HEK293T (cell line): ENCODE measurements at regions not wholly inside any gene's neighbourhood (a gene's known extent, or its start where the extent isn't known, plus 50 kb on each side); places are given as distances from the start of the nearest gene placed in this dataset.
"Not testable (repeated sequence)": the region's sequence is repeated elsewhere in the genome, so short reads cannot be mapped to it uniquely, and the experiment has no call there.

ENCODE experiments used
- CTBP1 ChIP-seq: fragments of 450-650 bp; IDR thresholded peaks from 2 replicates; pipeline ENCODE4 v1.6.1; 2016; ENCODE audit warnings: borderline replicate concordance
- FOXK2 ChIP-seq: fragments of 450-650 bp; IDR thresholded peaks from 2 replicates; pipeline ENCODE4 v1.6.1; 2016; ENCODE audit warnings: mild to moderate bottlenecking

DNA sequence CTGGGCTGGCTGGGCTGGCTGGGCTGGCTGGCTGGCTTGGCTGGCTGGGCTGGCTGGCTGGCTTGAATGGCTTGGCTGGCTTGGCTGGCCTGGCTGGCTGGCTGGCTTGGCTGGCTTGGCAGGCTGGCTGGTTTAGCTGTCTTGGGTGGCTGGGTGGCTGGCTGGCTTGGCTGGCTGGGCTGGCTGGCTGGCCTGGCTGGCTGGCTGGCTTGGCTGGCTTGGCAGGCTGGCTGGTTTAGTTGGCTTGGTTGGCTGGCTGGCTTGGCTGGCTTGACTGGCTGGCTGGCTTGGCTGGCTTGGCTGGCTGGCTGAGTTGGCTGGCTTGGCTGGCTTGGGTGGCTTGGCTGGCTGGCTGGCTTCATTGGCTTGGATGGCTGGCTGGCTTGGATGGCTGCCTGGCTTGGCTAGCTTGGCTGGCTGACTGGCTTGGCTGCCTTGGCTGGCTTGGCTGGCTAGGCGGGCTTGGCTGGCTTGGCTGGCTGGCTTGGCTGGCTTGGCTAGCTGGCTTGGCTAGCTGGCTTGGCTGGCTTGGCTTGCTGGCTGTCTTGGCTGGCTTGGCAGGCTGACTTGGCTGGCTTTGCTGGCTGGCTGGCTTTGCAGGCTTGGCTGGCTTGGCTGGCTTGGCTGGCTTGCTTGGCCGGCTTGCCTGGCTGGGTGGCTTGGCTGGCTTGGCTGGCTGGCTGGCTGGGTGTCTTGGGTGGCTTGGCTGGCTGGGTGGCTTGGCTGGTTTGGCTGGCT, 2807.2 kb downstream of the RPIA start:
- TF ChIP-seq FOXK2, CTBP1: not testable (repeated sequence)
